H9 (cell line): ENCODE measurements at regions not wholly inside any gene's neighbourhood (a gene's known extent, or its start where the extent isn't known, plus 50 kb on each side); places are given as distances from the start of the nearest gene placed in this dataset.

Experiments
- DNase-seq: peaks from one replicate; pipeline ENCODE4 v3.0.0-alpha.2; 2017
- H2AFZ ChIP-seq: one replicate; pipeline ENCODE4 v1.6.1; 2013; ENCODE audit warnings: mild to moderate bottlenecking, low read length, control low read depth, moderate library complexity
- H2AK5ac ChIP-seq: 2 replicates; pipeline ENCODE4 v1.6.1; 2013; ENCODE audit warnings: low read length, control low read depth, mixed read lengths; ENCODE audit not compliant: insufficient read length
- H2BK120ac ChIP-seq: one replicate; pipeline ENCODE4 v1.6.1; 2013; ENCODE audit warnings: low read depth, mild to moderate bottlenecking, low read length, control low read depth, inconsistent platforms; ENCODE audit not compliant: poor library complexity, severe bottlenecking
- H2BK12ac ChIP-seq: 2 replicates; pipeline ENCODE4 v1.6.1; 2013; ENCODE audit warnings: low read length, control low read depth, mixed read lengths, low read depth; ENCODE audit not compliant: insufficient read length
- H2BK15ac ChIP-seq: 2 replicates; pipeline ENCODE4 v1.6.1; 2013; ENCODE audit warnings: low read depth, low read length, control low read depth
- H2BK20ac ChIP-seq: one replicate; pipeline ENCODE4 v1.6.1; 2013; ENCODE audit warnings: low read depth, mild to moderate bottlenecking, low read length, control low read depth, inconsistent platforms; ENCODE audit not compliant: poor library complexity, severe bottlenecking
- H2BK5ac ChIP-seq: 2 replicates; pipeline ENCODE4 v1.6.1; 2013; ENCODE audit warnings: low read length, control low read depth, mixed read lengths; ENCODE audit not compliant: insufficient read length
- H3K14ac ChIP-seq: 2 replicates; pipeline ENCODE4 v1.6.1; 2013; ENCODE audit warnings: low read length, control low read depth; ENCODE audit not compliant: insufficient read depth
- H3K18ac ChIP-seq: 2 replicates; pipeline ENCODE4 v1.6.1; 2013; ENCODE audit warnings: low read depth, mild to moderate bottlenecking, mixed read lengths, low read length, control low read depth; ENCODE audit not compliant: insufficient read length
- H3K23ac ChIP-seq: 2 replicates; pipeline ENCODE4 v1.6.1; 2013; ENCODE audit warnings: low read length, control low read depth, mixed read lengths, low read depth; ENCODE audit not compliant: insufficient read length
- H3K23me2 ChIP-seq: 2 replicates; pipeline ENCODE4 v1.6.1; 2013; ENCODE audit warnings: low read depth, mild to moderate bottlenecking, mixed read lengths, low read length, control low read depth; ENCODE audit not compliant: insufficient read length, poor library complexity, severe bottlenecking
- H3K27ac ChIP-seq: 2 replicates; pipeline ENCODE4 v1.5.1; 2013; ENCODE audit warnings: low read length, control low read depth, mixed read lengths, low read depth; ENCODE audit not compliant: insufficient read length
- H3K27me3 ChIP-seq: 2 replicates; pipeline ENCODE4 v1.6.1; 2013; ENCODE audit warnings: low read length, control low read depth, inconsistent platforms; ENCODE audit not compliant: insufficient read depth
- H3K4ac ChIP-seq: 2 replicates; pipeline ENCODE4 v1.6.1; 2013; ENCODE audit warnings: low read depth, mild to moderate bottlenecking, control low read depth, inconsistent platforms, low read length, moderate library complexity
- H3K4me1 ChIP-seq: 2 replicates; pipeline ENCODE4 v1.6.1; 2013; ENCODE audit warnings: low read length, control low read depth, inconsistent platforms; ENCODE audit not compliant: insufficient read depth
- H3K4me2 ChIP-seq: 2 replicates; pipeline ENCODE4 v1.6.1; 2013; ENCODE audit warnings: low read length, control low read depth, mixed read lengths; ENCODE audit not compliant: insufficient read length, insufficient read depth
- H3K56ac ChIP-seq: 2 replicates; pipeline ENCODE4 v1.6.1; 2013; ENCODE audit warnings: low read depth, mild to moderate bottlenecking, mixed read lengths, low read length, control low read depth; ENCODE audit not compliant: insufficient read length
- H3K79me1 ChIP-seq: 2 replicates; pipeline ENCODE4 v1.6.1; 2013; ENCODE audit warnings: low read depth, mild to moderate bottlenecking, moderate library complexity, low read length, control low read depth, inconsistent platforms; ENCODE audit not compliant: insufficient read depth, poor library complexity, severe bottlenecking
- H3K79me2 ChIP-seq: 2 replicates; pipeline ENCODE4 v1.6.1; 2013; ENCODE audit warnings: low read length, control low read depth, inconsistent platforms; ENCODE audit not compliant: insufficient read depth
- H3K9ac ChIP-seq: 2 replicates; pipeline ENCODE4 v1.6.1; 2013; ENCODE audit warnings: low read length, control low read depth, mixed read lengths; ENCODE audit not compliant: insufficient read length; ENCODE audit errors: extremely low read depth
- H3K9me3 ChIP-seq: one replicate; pipeline ENCODE4 v1.6.1; 2013; ENCODE audit warnings: low read depth, low read length, inconsistent platforms; ENCODE audit not compliant: control insufficient read depth
- H3T11ph ChIP-seq: one replicate; pipeline ENCODE4 v1.6.1; 2013; ENCODE audit warnings: mild to moderate bottlenecking, low read length, control low read depth, inconsistent platforms
- H4K20me1 ChIP-seq: one replicate; pipeline ENCODE4 v1.6.1; 2013; ENCODE audit not compliant: control insufficient read depth, insufficient read length, insufficient read depth
- H4K5ac ChIP-seq: 2 replicates; pipeline ENCODE4 v1.6.1; 2013; ENCODE audit warnings: low read depth, mild to moderate bottlenecking, mixed read lengths, low read length, control low read depth; ENCODE audit not compliant: insufficient read length
- H4K8ac ChIP-seq: replicated peaks from 2 replicates; pipeline ENCODE4 v1.6.1; 2013; ENCODE audit warnings: low read length, control low read depth, mixed read lengths, low read depth; ENCODE audit not compliant: insufficient read length
- H4K91ac ChIP-seq: 2 replicates; pipeline ENCODE4 v1.6.1; 2013; ENCODE audit warnings: low read depth, mild to moderate bottlenecking, moderate library complexity, mixed read lengths, low read length, control low read depth; ENCODE audit not compliant: insufficient read length
- H3K27ac Mint-ChIP-seq, 3 experiments: 2 replicates in 2 of 3; 3 replicates in 1 of 3; pipeline ENCODE4 v1.8.0; 2020 to 2021; ENCODE audit warnings: mixed read lengths in 3 of 3, mild to moderate bottlenecking in 1 of 3, moderate library complexity in 1 of 3
- H3K27me3 Mint-ChIP-seq: 2 replicates; pipeline ENCODE4 v1.8.0; 2021; ENCODE audit warnings: low read depth, mild to moderate bottlenecking, moderate library complexity, mixed read lengths
- H3K36me3 Mint-ChIP-seq, 3 experiments: 2 replicates in 2 of 3; 3 replicates in 1 of 3; pipeline ENCODE4 v1.8.0; 2020 to 2021; ENCODE audit warnings: low read depth in 3 of 3, mixed read lengths in 3 of 3; ENCODE audit not compliant: insufficient read depth in 1 of 3
- H3K4me1 Mint-ChIP-seq, 2 experiments: 2 replicates each; pipeline ENCODE4 v1.8.0; 2020; ENCODE audit warnings: mixed read lengths in 2 of 2
- H3K4me3 Mint-ChIP-seq, 2 experiments: 2 replicates in 1 of 2; 3 replicates in 1 of 2; pipeline ENCODE4 v1.8.0; 2020 to 2021; ENCODE audit warnings: mild to moderate bottlenecking in 2 of 2, mixed read lengths in 2 of 2, moderate library complexity in 1 of 2
- H3K9me3 Mint-ChIP-seq, 2 experiments: 2 replicates in 1 of 2; 3 replicates in 1 of 2; pipeline ENCODE4 v1.8.0; 2020; ENCODE audit warnings: mild to moderate bottlenecking in 2 of 2, mixed read lengths in 2 of 2, moderate library complexity in 1 of 2
- TF ChIP-seq, protein P1 (sequence below): fragments of 200-600 bp; sonication (generic); conservative IDR thresholded peaks from 3 replicates; pipeline ENCODE4 v1.8.0; 2021; ENCODE audit warnings: antibody characterized with exemption, mild to moderate bottlenecking

DNA sequence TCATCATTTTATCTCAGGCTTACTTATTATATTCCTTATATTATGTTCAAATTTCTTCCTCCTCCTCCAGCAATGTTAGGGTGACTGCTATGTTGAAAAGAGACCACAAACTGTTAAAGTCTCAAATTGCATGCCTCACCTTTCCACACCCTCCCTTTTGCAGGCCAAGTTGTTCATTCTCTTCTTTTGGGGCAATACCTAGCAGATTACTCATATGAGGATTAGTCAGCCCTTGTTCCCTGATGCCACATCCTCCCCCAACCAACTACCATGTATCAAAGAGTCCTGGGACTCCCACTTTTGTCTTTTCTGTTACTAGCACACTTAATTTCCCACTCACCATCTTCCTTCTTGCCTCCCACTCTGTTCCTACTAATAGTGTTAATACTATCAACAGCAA, 434.7 kb downstream of the BCKDHB start:
- no peak overlapping the region for H4K91ac ChIP-seq
- H3K79me1 ChIP-seq: no peaks in the 10 kb centered on the region
- H3K4me1 Mint-ChIP-seq: no peaks in the 10 kb centered on the region; a peak in 1 of 4 replicates
- H3K9me3 Mint-ChIP-seq: no peaks in the 10 kb centered on the region; a peak in 2 of 5 replicates
- H3K27ac Mint-ChIP-seq: no peak overlapping the region
- H3K27ac ChIP-seq: no peak overlapping the region
- no peak overlapping the region for H3K4ac ChIP-seq
- H2BK20ac ChIP-seq: no peak overlapping the region
- no peak overlapping the region for H4K5ac ChIP-seq
- no peak overlapping the region for H2AFZ ChIP-seq
- H3K18ac ChIP-seq: no peak overlapping the region
- H3K14ac ChIP-seq: no peak overlapping the region
- H3K4me2 ChIP-seq: no peak overlapping the region
- H3K36me3 Mint-ChIP-seq: peaks cover 0 to 8% (median 4%) of the 10 kb centered on the region in 3 experiments; a peak in 4 of 7 replicates
- TF ChIP-seq, protein P1, sequence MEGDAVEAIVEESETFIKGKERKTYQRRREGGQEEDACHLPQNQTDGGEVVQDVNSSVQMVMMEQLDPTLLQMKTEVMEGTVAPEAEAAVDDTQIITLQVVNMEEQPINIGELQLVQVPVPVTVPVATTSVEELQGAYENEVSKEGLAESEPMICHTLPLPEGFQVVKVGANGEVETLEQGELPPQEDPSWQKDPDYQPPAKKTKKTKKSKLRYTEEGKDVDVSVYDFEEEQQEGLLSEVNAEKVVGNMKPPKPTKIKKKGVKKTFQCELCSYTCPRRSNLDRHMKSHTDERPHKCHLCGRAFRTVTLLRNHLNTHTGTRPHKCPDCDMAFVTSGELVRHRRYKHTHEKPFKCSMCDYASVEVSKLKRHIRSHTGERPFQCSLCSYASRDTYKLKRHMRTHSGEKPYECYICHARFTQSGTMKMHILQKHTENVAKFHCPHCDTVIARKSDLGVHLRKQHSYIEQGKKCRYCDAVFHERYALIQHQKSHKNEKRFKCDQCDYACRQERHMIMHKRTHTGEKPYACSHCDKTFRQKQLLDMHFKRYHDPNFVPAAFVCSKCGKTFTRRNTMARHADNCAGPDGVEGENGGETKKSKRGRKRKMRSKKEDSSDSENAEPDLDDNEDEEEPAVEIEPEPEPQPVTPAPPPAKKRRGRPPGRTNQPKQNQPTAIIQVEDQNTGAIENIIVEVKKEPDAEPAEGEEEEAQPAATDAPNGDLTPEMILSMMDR: no peak
- DNase-seq: no peak
- no peak overlapping the region for H2BK12ac ChIP-seq
- H2BK5ac ChIP-seq: no peak overlapping the region
- no peak overlapping the region for H2BK120ac ChIP-seq
- H3K56ac ChIP-seq: no peak overlapping the region
- 0 out of 2 replicates have a peak, but pooled peaks cover 2% of the 10 kb centered on the region for H3K4me1 ChIP-seq
- H4K8ac ChIP-seq: no peak overlapping the region
- peaks cover 2% of the 10 kb centered on the region; the same call in 1 of the 2 replicates for H3K27me3 Mint-ChIP-seq
- H3K9ac ChIP-seq: no peak overlapping the region
- H3K27me3 ChIP-seq: no peaks in the 10 kb centered on the region
- no peaks in the 10 kb centered on the region for H3K9me3 ChIP-seq
- H3T11ph ChIP-seq: no peak overlapping the region
- H2BK15ac ChIP-seq: no peak overlapping the region
- no peaks in the 10 kb centered on the region for H3K23me2 ChIP-seq
- no peak overlapping the region for H3K4me3 Mint-ChIP-seq
- H2AK5ac ChIP-seq: no peak overlapping the region
- no peaks in the 10 kb centered on the region for H3K79me2 ChIP-seq
- H3K23ac ChIP-seq: no peak overlapping the region
- H4K20me1 ChIP-seq: no peaks in the 10 kb centered on the region
